VCaP (cell line): ENCODE measurements at regions not wholly inside any gene's neighbourhood (a gene's known extent, or its start where the extent isn't known, plus 50 kb on each side); places are given as distances from the start of the nearest gene placed in this dataset.
A peak's percentile ranks its signal among the peaks of the same experiment; 100 is the strongest.

ENCODE experiments used
- H3K27ac ChIP-seq: fragments of 450-650 bp; 2 replicates; pipeline ENCODE4 v1.5.1; 2017
- CTCF ChIP-seq: fragments of 450-650 bp; conservative IDR thresholded peaks from 2 replicates; pipeline ENCODE4 v1.5.1; 2017; ENCODE audit warnings: mild to moderate bottlenecking, moderate library complexity

DNA sequence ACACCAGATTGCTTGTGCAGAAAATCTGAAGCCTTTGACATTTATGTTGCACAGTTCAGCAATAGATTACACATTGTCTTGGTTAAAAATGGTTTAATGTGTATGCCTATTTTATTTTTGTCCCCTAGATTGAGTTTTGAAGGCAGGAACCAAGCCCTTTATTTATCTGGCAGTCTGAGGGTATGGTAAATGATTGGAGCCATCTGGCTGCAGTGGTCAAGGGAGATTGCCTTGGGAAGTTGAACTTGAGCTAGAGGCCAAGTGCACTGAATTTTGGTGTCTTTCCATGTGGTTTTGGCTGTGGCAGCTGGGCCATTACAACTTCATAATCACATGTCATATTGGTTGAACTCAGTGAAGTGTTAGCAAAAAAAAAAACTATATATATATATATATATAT, 248.7 kb upstream of the C2CD4B start:
- TF ChIP-seq CTCF, result no peak

GRCh38 chr15:62415498-62415897, 250.4 kb upstream of the C2CD4B start:
- no peak overlapping the region for H3K27ac ChIP-seq
- TF ChIP-seq CTCF, result no peak

More for the DNA sequence above, 248.7 kb upstream of the C2CD4B start:
- no peak overlapping the region for H3K27ac ChIP-seq

GRCh38 chr15:62416526-62416925, 251.4 kb upstream of the C2CD4B start:
- TF ChIP-seq CTCF, result no peak
- no peak overlapping the region for H3K27ac ChIP-seq

DNA sequence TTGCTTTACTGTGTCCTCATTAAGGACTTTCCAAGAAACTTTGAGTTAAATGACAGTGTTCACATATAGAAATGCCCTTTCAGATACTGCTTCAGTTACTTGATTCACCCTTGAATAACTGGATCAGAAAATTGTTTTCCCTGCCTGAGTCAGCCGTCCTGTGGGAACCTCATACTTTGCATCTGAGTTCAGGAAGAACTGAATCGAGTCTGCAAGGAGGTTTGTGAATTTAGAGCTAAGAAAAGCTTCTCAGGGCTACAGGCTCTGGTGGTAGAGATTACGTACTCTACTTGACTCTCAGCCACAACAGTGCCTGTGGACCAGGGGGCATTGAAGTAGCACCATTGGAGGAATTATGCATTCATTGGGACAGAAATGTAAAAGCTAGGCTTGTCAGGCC, 252.4 kb upstream of the C2CD4B start:
- TF ChIP-seq CTCF, result no peak
- H3K27ac ChIP-seq, result peak overlapping the region; percentile 79; the same call in 1 of the 2 replicates

DNA sequence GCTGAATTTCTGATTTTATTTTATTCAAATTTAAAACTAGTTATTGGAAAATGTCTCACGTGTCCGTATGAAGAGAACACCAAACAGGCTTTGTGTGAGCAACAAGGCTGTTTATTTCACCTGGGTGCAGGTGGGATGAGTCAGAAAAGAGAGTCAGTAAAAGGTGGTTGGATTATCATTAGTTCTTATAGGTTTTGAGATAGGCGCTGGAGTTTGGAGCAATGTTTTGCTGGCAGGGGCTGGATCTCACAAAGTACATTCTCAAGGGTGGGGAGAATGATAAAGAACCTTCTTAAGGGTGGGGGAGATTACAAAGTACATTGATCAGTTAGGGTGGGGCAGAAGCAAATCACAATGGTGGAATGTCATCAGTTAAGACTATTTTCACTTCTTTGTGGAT, 253.4 kb upstream of the C2CD4B start:
- peak overlapping the region; percentile 79 for H3K27ac ChIP-seq

DNA sequence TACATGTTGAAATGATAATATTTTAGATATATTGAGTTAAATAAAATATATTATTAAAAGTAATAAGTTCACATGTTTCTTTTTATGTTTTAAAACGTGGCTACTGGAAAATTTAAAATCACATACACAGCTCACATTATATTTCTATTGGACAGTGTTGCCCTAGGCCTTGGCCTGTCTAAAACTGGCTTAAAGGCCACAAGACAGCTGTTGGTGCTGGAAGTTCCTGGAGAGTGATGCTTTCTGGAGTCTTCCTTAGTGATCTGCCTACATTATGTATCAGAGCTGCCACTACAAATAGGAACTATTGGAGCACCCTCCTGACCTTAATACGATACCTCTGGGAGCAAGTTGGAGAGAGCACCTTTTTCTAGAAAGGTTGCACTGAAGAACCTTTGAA, 254.1 kb upstream of the C2CD4B start:
- TF ChIP-seq CTCF, result no peak
- peak overlapping the region; percentile 79 for H3K27ac ChIP-seq

DNA sequence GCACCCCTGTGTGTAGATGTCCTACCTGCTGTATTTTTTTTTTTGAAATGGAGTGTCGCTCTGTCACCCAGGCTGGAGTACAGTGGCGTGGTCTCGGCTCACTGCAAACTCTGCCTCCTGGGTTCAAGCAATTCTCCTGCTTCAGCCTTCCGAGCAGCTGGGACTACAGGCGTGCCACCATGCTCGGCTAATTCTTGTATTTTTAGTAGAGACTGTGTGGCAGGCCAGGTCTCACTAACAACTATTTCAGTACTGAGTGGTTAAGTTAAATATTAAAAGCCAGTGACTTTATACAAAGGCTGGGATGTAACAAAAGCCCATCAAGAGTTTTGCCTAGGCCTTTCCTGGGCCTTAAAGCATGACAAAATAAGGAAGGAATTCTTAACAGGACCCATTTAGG, 255.3 kb upstream of the C2CD4B start:
- H3K27ac ChIP-seq, result peak overlapping the region; percentile 79

GRCh38 chr15:62421289-62421688, 256.2 kb upstream of the C2CD4B start:
- no peak for TF ChIP-seq CTCF

DNA sequence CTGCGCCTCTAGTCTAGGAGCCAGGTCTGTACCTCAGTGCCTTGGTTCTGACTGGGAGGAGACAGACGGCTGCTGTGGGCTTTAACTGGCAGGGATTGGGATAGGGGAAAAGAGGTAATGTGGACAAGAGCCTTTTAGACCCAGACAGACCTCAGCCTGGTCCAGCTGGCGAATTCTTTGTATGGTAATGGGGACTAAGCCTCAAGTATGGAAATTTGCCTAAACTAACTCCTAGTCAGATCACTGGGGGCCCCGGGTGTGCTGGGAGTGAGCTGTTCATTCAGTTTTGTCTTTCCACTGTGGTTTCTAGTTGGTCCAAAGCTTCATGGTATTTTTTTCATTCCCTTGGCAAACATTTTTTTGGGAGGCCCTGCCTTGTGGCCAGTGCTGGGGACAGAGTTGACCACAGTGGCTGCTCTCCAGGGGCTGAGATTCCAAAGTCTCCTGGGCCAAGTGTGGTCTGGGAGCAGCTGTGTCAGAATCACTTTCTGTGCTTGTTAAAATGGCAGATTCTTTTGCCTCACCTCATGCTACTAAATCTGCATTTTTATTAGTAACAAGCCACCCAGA, 261.4 kb upstream of the C2CD4B start:
- TF ChIP-seq CTCF, result no peak
- peak overlapping the region; percentile 68; the same call in 1 of the 2 replicates for H3K27ac ChIP-seq

More at GRCh38 chr15:62421289-62421688, 256.2 kb upstream of the C2CD4B start:
- H3K27ac ChIP-seq, result no peak overlapping the region
